ENCODE measurements at regions not wholly inside any gene's neighbourhood (a gene's known extent, or its start where the extent isn't known, plus 50 kb on each side); places are given as distances from the start of the nearest gene placed in this dataset.

DNA sequence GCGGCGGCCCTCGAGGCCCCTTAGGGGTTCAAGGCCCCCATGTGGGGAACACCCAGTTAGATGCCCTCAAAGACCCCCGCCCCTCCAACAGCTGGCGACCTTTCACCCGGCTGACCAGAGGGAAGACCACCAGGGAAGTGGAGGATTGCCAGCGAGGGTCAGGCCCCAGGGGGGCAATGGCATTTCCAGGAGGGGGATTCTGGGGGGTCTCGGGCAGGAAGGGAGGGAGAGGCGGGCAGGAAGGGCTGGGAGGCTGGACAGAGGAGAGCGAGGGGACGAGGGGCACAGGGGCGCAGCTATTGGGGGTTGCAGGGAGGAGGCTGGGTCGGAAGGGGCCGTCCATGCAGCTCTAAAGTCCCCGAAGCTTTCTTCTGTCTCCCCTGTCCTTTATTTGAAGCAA, 139.5 kb downstream of the C16orf95 start:
- no peak overlapping the region for H3K27ac ChIP-seq
- TF ChIP-seq POLR2A (IDR thresholded peaks at IDR 0.05) (no peak), POLR2AphosphoS5 (IDR thresholded peaks at IDR 0.05; ENCODE audit: insufficient read depth in 1 of 2, low read depth in 1 of 2) (no peak), CTCF (IDR thresholded peaks at IDR 0.05) (no peak)
- H3K36me3 ChIP-seq = no peaks in the 10 kb centered on the region
- H3K27me3 ChIP-seq = no peaks in the 10 kb centered on the region
- H3K4me3 ChIP-seq = no peak overlapping the region
- DNase-seq (ENCODE audit: extremely low spot score in 2 of 2) = no peak
- no peaks in the 10 kb centered on the region for H3K9me3 ChIP-seq
- intact Hi-C loops (cut with DNase I) = no loop called here
- H3K4me1 ChIP-seq = no peaks in the 10 kb centered on the region

GRCh38 chr16:87178177-87178863, 138.9 kb downstream of the C16orf95 start:
- Histone ChIP-seq H3K36me3 (no peaks in the 10 kb centered on the region), H3K9me3 (no peaks in the 10 kb centered on the region), H3K4me3 (no peak overlapping the region), H3K27ac (no peak overlapping the region), H3K4me1 (no peaks in the 10 kb centered on the region), H3K27me3 (no peaks in the 10 kb centered on the region)
- no peak for DNase-seq (ENCODE audit: extremely low spot score in 2 of 2)
- TF ChIP-seq CTCF (IDR thresholded peaks at IDR 0.05) (no peak), POLR2A (IDR thresholded peaks at IDR 0.05) (no peak), POLR2AphosphoS5 (IDR thresholded peaks at IDR 0.05; ENCODE audit: insufficient read depth in 1 of 2, low read depth in 1 of 2) (no peak)
- intact Hi-C loops (cut with DNase I) = no loop called here

DNA sequence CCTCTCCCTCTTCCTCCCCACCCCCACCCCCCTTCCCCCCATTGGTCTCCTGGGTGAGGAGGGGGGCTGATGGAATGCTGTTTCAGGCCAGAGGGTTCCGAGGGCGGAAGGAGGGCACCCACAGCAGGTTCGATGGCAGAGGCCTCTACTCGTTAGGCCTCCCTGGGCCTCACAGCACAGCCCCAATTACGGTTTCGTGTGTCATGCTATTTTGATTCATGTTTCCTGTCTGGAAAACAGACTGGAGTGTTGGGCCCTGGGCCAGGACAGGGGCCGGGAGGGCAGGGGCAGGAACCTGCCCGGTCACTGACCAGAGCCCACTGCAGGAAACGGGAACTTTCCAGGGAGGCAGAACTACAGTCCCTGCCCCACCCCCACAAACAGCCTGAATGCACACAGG, 138.2 kb downstream of the C16orf95 start:
- intact Hi-C loops (cut with DNase I) = no loop called here
- H3K4me1 ChIP-seq = no peaks in the 10 kb centered on the region
- no peak overlapping the region for H3K4me3 ChIP-seq
- no peak overlapping the region for H3K27ac ChIP-seq
- TF ChIP-seq POLR2A (IDR thresholded peaks at IDR 0.05) = no peak
- TF ChIP-seq CTCF (IDR thresholded peaks at IDR 0.05) = no peak
- no peak for TF ChIP-seq POLR2AphosphoS5 (IDR thresholded peaks at IDR 0.05; ENCODE audit: insufficient read depth in 1 of 2, low read depth in 1 of 2)
- no peaks in the 10 kb centered on the region for H3K27me3 ChIP-seq
- H3K9me3 ChIP-seq = no peaks in the 10 kb centered on the region
- DNase-seq (ENCODE audit: extremely low spot score in 2 of 2) = no peak
- H3K36me3 ChIP-seq = no peaks in the 10 kb centered on the region

GRCh38 chr16:87180069-87180468, 137.1 kb downstream of the C16orf95 start:
- no peak overlapping the region for H3K4me3 ChIP-seq
- intact Hi-C loops (cut with DNase I) = no loop called here
- H3K9me3 ChIP-seq = no peaks in the 10 kb centered on the region
- H3K27ac ChIP-seq = no peak overlapping the region
- H3K27me3 ChIP-seq = no peaks in the 10 kb centered on the region
- TF ChIP-seq POLR2A (IDR thresholded peaks at IDR 0.05) = no peak
- TF ChIP-seq POLR2AphosphoS5 (IDR thresholded peaks at IDR 0.05; ENCODE audit: insufficient read depth in 1 of 2, low read depth in 1 of 2) = no peak
- no peak for TF ChIP-seq CTCF (IDR thresholded peaks at IDR 0.05)
- no peaks in the 10 kb centered on the region for H3K4me1 ChIP-seq
- no peaks in the 10 kb centered on the region for H3K36me3 ChIP-seq
- no peak for DNase-seq (ENCODE audit: extremely low spot score in 2 of 2)

DNA sequence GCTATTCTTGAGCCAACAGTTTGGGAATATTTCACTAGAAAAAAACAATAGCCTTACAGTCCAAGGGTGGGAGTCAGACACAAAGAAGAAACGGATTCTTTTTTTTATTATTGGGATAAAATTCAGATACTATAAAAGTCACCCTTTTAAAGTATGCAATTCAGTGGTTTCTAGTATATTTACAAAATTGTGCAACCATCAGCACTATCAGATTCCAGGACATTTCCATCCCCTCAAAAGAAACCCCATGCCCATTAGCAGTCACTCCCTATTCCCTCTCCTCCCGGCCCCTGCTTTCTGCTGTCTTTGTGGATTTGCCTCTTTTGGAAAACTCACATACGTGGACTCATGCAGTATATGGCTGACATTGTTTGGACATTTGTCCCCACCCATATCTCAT, 134.4 kb downstream of the C16orf95 start:
- no peaks in the 10 kb centered on the region for H3K9me3 ChIP-seq
- no peaks in the 10 kb centered on the region for H3K36me3 ChIP-seq
- H3K27ac ChIP-seq = no peak overlapping the region
- TF ChIP-seq POLR2A (IDR thresholded peaks at IDR 0.05) (no peak), POLR2AphosphoS5 (IDR thresholded peaks at IDR 0.05; ENCODE audit: insufficient read depth in 1 of 2, low read depth in 1 of 2) (no peak), CTCF (IDR thresholded peaks at IDR 0.05) (no peak)
- H3K27me3 ChIP-seq = no peaks in the 10 kb centered on the region
- DNase-seq (ENCODE audit: extremely low spot score in 2 of 2) = no peak
- no peaks in the 10 kb centered on the region for H3K4me1 ChIP-seq
- no peak overlapping the region for H3K4me3 ChIP-seq
- intact Hi-C loops (cut with DNase I) = no loop called here

All from vagina (tissue), 2 donors.